Mesenchymal stem cell (in vitro differentiated cells and primary cell): ENCODE measurements at regions not wholly inside any gene's neighbourhood (a gene's known extent, or its start where the extent isn't known, plus 50 kb on each side); places are given as distances from the start of the nearest gene placed in this dataset.

Experiments
- DNase-seq: peaks from one replicate; pipeline ENCODE4 v3.0.0-alpha.2; 2013
- H2AFZ ChIP-seq: one replicate; pipeline ENCODE4 v1.6.1; 2013; ENCODE audit warnings: low read depth, mild to moderate bottlenecking, control low read depth, inconsistent platforms, low read length, moderate library complexity
- H2AK5ac ChIP-seq: 2 replicates; pipeline ENCODE4 v1.6.1; 2013; ENCODE audit warnings: low read length, moderate library complexity, mild to moderate bottlenecking, inconsistent platforms; ENCODE audit not compliant: severe bottlenecking
- H2BK120ac ChIP-seq: one replicate; pipeline ENCODE4 v1.6.1; 2013; ENCODE audit warnings: low read depth, mild to moderate bottlenecking, inconsistent platforms, low read length, moderate library complexity
- H2BK12ac ChIP-seq, 2 experiments: one replicate each; pipeline ENCODE4 v1.6.1; 2013; ENCODE audit warnings: inconsistent platforms in 2 of 2, low read length in 2 of 2, mild to moderate bottlenecking in 2 of 2, moderate library complexity in 2 of 2, control low read depth in 1 of 2
- H2BK15ac ChIP-seq: one replicate; pipeline ENCODE4 v1.6.1; 2013; ENCODE audit warnings: mild to moderate bottlenecking, low read depth, inconsistent platforms; ENCODE audit not compliant: poor library complexity, severe bottlenecking
- H2BK5ac ChIP-seq: 2 replicates; pipeline ENCODE4 v1.6.1; 2013; ENCODE audit warnings: low read depth, mild to moderate bottlenecking, low read length, control low read depth, inconsistent platforms; ENCODE audit not compliant: poor library complexity, severe bottlenecking
- H3K14ac ChIP-seq, 2 experiments: one replicate each; pipeline ENCODE4 v1.6.1; 2013; ENCODE audit warnings: inconsistent platforms in 2 of 2, low read length in 2 of 2, control low read depth in 1 of 2, mild to moderate bottlenecking in 1 of 2, moderate library complexity in 1 of 2
- H3K18ac ChIP-seq, 2 experiments: one replicate each; pipeline ENCODE4 v1.6.1; 2013; ENCODE audit warnings: inconsistent platforms in 2 of 2, low read length in 2 of 2, control low read depth in 1 of 2, low read depth in 1 of 2, mild to moderate bottlenecking in 1 of 2
- H3K23ac ChIP-seq, 2 experiments: one replicate each; pipeline ENCODE4 v1.6.1; 2013; ENCODE audit warnings: inconsistent platforms in 2 of 2, low read length in 2 of 2, mild to moderate bottlenecking in 2 of 2, moderate library complexity in 2 of 2, control low read depth in 1 of 2
- H3K27ac ChIP-seq: 2 replicates; pipeline ENCODE4 v1.5.1; 2013; ENCODE audit warnings: mild to moderate bottlenecking, moderate library complexity, low read length, control low read depth, inconsistent platforms; ENCODE audit not compliant: poor library complexity, severe bottlenecking
- H3K27me3 ChIP-seq, 2 experiments: 2 replicates each; pipeline versions ENCODE4 v1.6.1 to v1.7.0; 2013; ENCODE audit warnings: low read length in 2 of 2, mild to moderate bottlenecking in 2 of 2, moderate library complexity in 2 of 2, control low read depth in 1 of 2, inconsistent platforms in 1 of 2; ENCODE audit not compliant: control insufficient read depth in 1 of 2, insufficient read depth in 1 of 2
- H3K36me3 ChIP-seq, 2 experiments: 2 replicates each; pipeline versions ENCODE4 v1.6.1 to v1.7.0; 2013; ENCODE audit warnings: low read length in 2 of 2, control low read depth in 1 of 2, inconsistent platforms in 1 of 2, low read depth in 1 of 2, mild to moderate bottlenecking in 1 of 2; ENCODE audit not compliant: insufficient read depth in 2 of 2, control insufficient read depth in 1 of 2
- H3K4ac ChIP-seq, 2 experiments: one replicate each; pipeline ENCODE4 v1.6.1; 2013; ENCODE audit warnings: inconsistent platforms in 2 of 2, low read length in 2 of 2, mild to moderate bottlenecking in 2 of 2, moderate library complexity in 2 of 2, control low read depth in 1 of 2, low read depth in 1 of 2
- H3K4me1 ChIP-seq: 2 replicates; pipeline ENCODE4 v1.6.1; 2013; ENCODE audit warnings: low read depth, low read length, control low read depth; ENCODE audit not compliant: control insufficient read depth, insufficient read depth
- H3K4me2 ChIP-seq: 2 replicates; pipeline ENCODE4 v1.6.1; 2013; ENCODE audit warnings: low read length, mild to moderate bottlenecking, inconsistent platforms; ENCODE audit not compliant: poor library complexity, severe bottlenecking
- H3K4me3 ChIP-seq, 2 experiments: 2 replicates each; pipeline versions ENCODE4 v1.5.1 to v1.7.0; 2013; ENCODE audit warnings: low read length in 2 of 2, mild to moderate bottlenecking in 2 of 2, control low read depth in 1 of 2, low read depth in 1 of 2; ENCODE audit not compliant: insufficient read depth in 1 of 2
- H3K79me1 ChIP-seq: replicated peaks from 2 replicates; pipeline ENCODE4 v1.6.1; 2013; ENCODE audit warnings: mild to moderate bottlenecking, control low read depth, low read length, inconsistent platforms; ENCODE audit not compliant: poor library complexity, severe bottlenecking
- H3K9ac ChIP-seq: 2 replicates; pipeline ENCODE4 v1.7.0; 2013; ENCODE audit warnings: mild to moderate bottlenecking, low read length, moderate library complexity
- H3K9me3 ChIP-seq: 2 replicates; pipeline ENCODE4 v1.7.0; 2013; ENCODE audit warnings: mild to moderate bottlenecking, low read length; ENCODE audit not compliant: control insufficient read depth
- H4K8ac ChIP-seq: one replicate; pipeline ENCODE4 v1.6.1; 2013; ENCODE audit warnings: inconsistent platforms, mild to moderate bottlenecking, low read length, moderate library complexity
- H4K91ac ChIP-seq: one replicate; pipeline ENCODE4 v1.6.1; 2013; ENCODE audit warnings: mild to moderate bottlenecking, low read length, inconsistent platforms
- WGBS: methylation state at CpG from one replicate; pipeline ENCODE4 v1.1.7; 2013; ENCODE audit warnings: mixed read lengths; 5-methylcytosine and 5-hydroxymethylcytosine counted together

DNA sequence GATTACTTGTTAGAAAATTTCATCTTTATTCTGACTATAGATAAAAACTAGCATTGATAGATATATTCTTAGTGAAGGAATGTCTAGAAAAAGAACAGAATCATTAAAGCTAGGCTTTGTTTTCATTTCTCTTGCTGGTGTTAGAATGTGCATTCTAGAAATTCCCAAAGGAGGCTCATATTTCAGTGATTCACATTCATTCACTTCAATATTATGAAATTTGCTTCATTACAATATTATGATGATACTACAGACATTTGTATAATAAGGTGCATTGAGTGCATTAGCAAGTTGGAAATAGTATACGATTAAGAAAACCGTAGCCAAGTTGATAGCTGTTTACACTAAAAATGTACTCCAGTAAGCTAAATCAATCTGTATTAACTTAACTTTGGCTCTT, 70.7 kb upstream of the MYCBP2 start:
- H2AFZ ChIP-seq = no peak overlapping the region
- no peak overlapping the region for H3K27ac ChIP-seq
- WGBS = no CpG with 5 or more reads among the region's 2 CpGs
- no peak for DNase-seq
- H4K8ac ChIP-seq = no peak overlapping the region
- H3K36me3 ChIP-seq = no peaks in the 10 kb centered on the region
- H2BK120ac ChIP-seq = no peak overlapping the region
- H2BK5ac ChIP-seq = no peak overlapping the region
- no peak overlapping the region for H3K23ac ChIP-seq
- H3K27me3 ChIP-seq = no peaks in the 10 kb centered on the region
- H4K91ac ChIP-seq = no peak overlapping the region
- no peak overlapping the region for H3K18ac ChIP-seq
- H3K14ac ChIP-seq = no peak overlapping the region
- no peaks in the 10 kb centered on the region for H3K9me3 ChIP-seq
- H2BK15ac ChIP-seq = no peak overlapping the region
- no peaks in the 10 kb centered on the region for H3K4me1 ChIP-seq
- no peak overlapping the region for H2AK5ac ChIP-seq
- no peak overlapping the region for H3K4ac ChIP-seq
- H2BK12ac ChIP-seq = no peak overlapping the region
- no peak overlapping the region for H3K9ac ChIP-seq
- no peak overlapping the region for H3K4me3 ChIP-seq
- H3K4me2 ChIP-seq = no peak overlapping the region
- H3K79me1 ChIP-seq = no peaks in the 10 kb centered on the region

DNA sequence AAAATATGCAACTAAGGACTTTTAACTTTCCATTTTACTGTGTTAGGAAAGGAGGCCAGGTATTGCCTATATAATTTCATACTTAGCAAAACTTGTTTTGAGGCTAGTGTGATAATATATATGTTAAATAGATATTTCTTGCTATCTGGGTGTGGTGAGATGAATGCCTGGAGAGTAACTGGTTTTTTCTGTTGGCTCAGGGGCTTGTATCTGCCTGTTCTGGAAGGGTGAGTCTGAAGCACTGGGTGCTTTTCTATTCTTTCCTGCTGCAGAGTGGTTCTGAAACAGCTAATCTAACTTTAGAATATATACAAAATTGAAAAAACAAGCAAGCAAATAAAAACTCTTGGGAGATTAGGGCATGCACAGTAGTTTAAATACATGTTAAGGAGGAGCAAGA, 64.6 kb upstream of the MYCBP2 start:
- no peak for DNase-seq
- Histone ChIP-seq H3K4me3 (no peak overlapping the region), H3K4ac (no peak overlapping the region), H4K8ac (no peak overlapping the region), H3K79me1 (no peaks in the 10 kb centered on the region), H2AFZ (no peak overlapping the region), H3K9ac (no peak overlapping the region), H4K91ac (no peak overlapping the region), H2BK5ac (no peak overlapping the region), H3K9me3 (no peaks in the 10 kb centered on the region), H3K36me3 (no peaks in the 10 kb centered on the region), H2AK5ac (no peak overlapping the region), H3K14ac (no peak overlapping the region), H3K4me1 (no peaks in the 10 kb centered on the region), H3K27ac (no peak overlapping the region), H2BK12ac (no peak overlapping the region), H3K23ac (no peak overlapping the region), H2BK120ac (no peak overlapping the region), H3K4me2 (no peak overlapping the region), H2BK15ac (no peak overlapping the region), H3K27me3 (no peaks in the 10 kb centered on the region), H3K18ac (no peak overlapping the region)

DNA sequence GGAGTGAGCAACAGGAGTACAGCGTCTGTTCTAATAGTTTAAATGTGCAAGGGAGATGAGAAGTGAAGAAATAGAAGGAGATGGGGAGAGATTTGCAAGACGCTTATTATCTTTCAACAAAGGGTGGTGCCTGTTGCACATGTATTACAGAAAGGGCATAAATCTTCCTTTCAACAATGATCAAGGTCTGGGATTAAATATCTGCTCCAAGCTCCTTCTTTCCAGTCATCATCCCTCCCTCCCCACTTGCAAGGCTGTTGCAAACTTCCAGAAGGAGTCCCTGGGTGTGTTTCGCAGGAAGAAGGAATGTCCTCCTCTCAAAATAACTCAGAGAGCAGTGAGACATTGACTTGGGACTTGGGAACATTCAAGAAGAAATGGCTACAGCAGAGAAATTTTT, 63.5 kb upstream of the MYCBP2 start:
- DNase-seq = no peak
- H3K27me3 ChIP-seq = no peaks in the 10 kb centered on the region
- H3K4me3 ChIP-seq = no peak overlapping the region
- H3K9ac ChIP-seq = no peak overlapping the region
- H3K14ac ChIP-seq = no peak overlapping the region
- H3K23ac ChIP-seq = no peak overlapping the region
- WGBS = 93% methylated on average over 2 of the region's 3 CpGs
- no peaks in the 10 kb centered on the region for H3K79me1 ChIP-seq
- no peak overlapping the region for H2AFZ ChIP-seq
- H3K36me3 ChIP-seq = no peaks in the 10 kb centered on the region
- H4K8ac ChIP-seq = no peak overlapping the region
- no peak overlapping the region for H2BK12ac ChIP-seq
- no peak overlapping the region for H2BK120ac ChIP-seq
- no peak overlapping the region for H2BK15ac ChIP-seq
- no peak overlapping the region for H3K27ac ChIP-seq
- H3K4me1 ChIP-seq = no peaks in the 10 kb centered on the region
- H2AK5ac ChIP-seq = no peak overlapping the region
- no peak overlapping the region for H3K4me2 ChIP-seq
- no peak overlapping the region for H4K91ac ChIP-seq
- no peak overlapping the region for H3K18ac ChIP-seq
- no peak overlapping the region for H2BK5ac ChIP-seq
- no peak overlapping the region for H3K4ac ChIP-seq
- no peaks in the 10 kb centered on the region for H3K9me3 ChIP-seq

DNA sequence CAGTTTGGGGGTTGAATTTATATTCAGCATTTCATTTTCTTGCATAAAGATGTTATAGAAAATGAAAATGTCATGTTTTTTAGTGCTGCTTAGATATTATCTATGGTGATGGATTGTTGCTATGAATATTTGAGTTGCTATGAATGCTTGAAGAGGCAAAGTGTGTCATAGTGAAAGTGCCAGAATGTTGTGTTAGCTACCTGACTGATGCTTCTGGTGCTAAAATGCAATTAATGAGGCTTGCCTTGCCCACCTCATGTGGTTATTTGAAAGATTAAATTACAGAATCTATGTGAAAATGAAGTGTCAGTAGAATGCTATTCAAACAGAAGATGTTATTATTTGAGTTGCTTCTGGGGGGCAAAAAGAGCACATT, 62.7 kb upstream of the MYCBP2 start:
- Histone ChIP-seq H3K4me2 (no peak overlapping the region), H3K4me3 (no peak overlapping the region), H3K14ac (no peak overlapping the region), H3K27me3 (no peaks in the 10 kb centered on the region), H3K27ac (no peak overlapping the region), H2BK120ac (no peak overlapping the region), H3K23ac (no peak overlapping the region), H3K18ac (no peak overlapping the region), H3K9ac (no peak overlapping the region), H3K9me3 (no peaks in the 10 kb centered on the region), H2AFZ (no peak overlapping the region), H2AK5ac (no peak overlapping the region), H2BK12ac (no peak overlapping the region), H3K4me1 (no peaks in the 10 kb centered on the region), H3K79me1 (no peaks in the 10 kb centered on the region), H2BK5ac (no peak overlapping the region), H3K36me3 (no peaks in the 10 kb centered on the region), H4K8ac (no peak overlapping the region), H4K91ac (no peak overlapping the region), H2BK15ac (no peak overlapping the region), H3K4ac (no peak overlapping the region)
- DNase-seq = no peak
